GM23248 (cell line): ENCODE measurements at regions not wholly inside any gene's neighbourhood (a gene's known extent, or its start where the extent isn't known, plus 50 kb on each side); places are given as distances from the start of the nearest gene placed in this dataset.
"Not testable (repeated sequence)": the region's sequence is repeated elsewhere in the genome, so short reads cannot be mapped to it uniquely, and the experiment has no call there.

Source experiments
- DNase-seq: peaks from one replicate; pipeline ENCODE4 v3.0.0-alpha.2; 2015
- H2AFZ ChIP-seq: fragments of 200-600 bp; sonication (generic); 2 replicates; pipeline ENCODE4 v1.6.1; 2016; ENCODE audit warnings: antibody characterized with exemption
- H3F3A ChIP-seq: fragments of 200-600 bp; sonication (generic); 2 replicates; pipeline ENCODE4 v1.6.1; 2016; ENCODE audit warnings: mild to moderate bottlenecking, antibody characterized with exemption, mixed run types; ENCODE audit not compliant: insufficient read depth
- H3K27ac ChIP-seq: fragments of 200-600 bp; sonication (generic); 2 replicates; pipeline ENCODE4 v1.5.1; 2016; ENCODE audit warnings: mild to moderate bottlenecking
- H3K27me3 ChIP-seq: fragments of 200-600 bp; sonication (generic); replicated peaks from 2 replicates; pipeline ENCODE4 v1.6.1; 2016; ENCODE audit warnings: mild to moderate bottlenecking; ENCODE audit not compliant: insufficient read depth
- H3K36me3 ChIP-seq: fragments of 200-600 bp; sonication (generic); 2 replicates; pipeline ENCODE4 v1.6.1; 2016; ENCODE audit warnings: low read depth, mild to moderate bottlenecking
- H3K4me1 ChIP-seq: fragments of 200-600 bp; sonication (generic); 2 replicates; pipeline ENCODE4 v1.6.1; 2016; ENCODE audit warnings: mild to moderate bottlenecking; ENCODE audit not compliant: insufficient read depth
- H3K4me2 ChIP-seq: fragments of 200-600 bp; sonication (generic); one replicate; pipeline ENCODE4 v1.6.1; 2016; ENCODE audit warnings: mild to moderate bottlenecking; ENCODE audit not compliant: unreplicated experiment
- H3K4me3 ChIP-seq: fragments of 200-600 bp; sonication (generic); 2 replicates; pipeline ENCODE4 v1.5.1; 2016; ENCODE audit warnings: mild to moderate bottlenecking
- H3K79me2 ChIP-seq: fragments of 200-600 bp; sonication (generic); 2 replicates; pipeline ENCODE4 v1.6.1; 2016; ENCODE audit warnings: mild to moderate bottlenecking; ENCODE audit not compliant: insufficient read depth
- H3K9ac ChIP-seq: fragments of 200-600 bp; sonication (generic); 2 replicates; pipeline ENCODE4 v1.6.1; 2016; ENCODE audit warnings: mild to moderate bottlenecking
- H3K9me2 ChIP-seq: fragments of 200-600 bp; sonication (generic); 2 replicates; pipeline ENCODE4 v1.6.1; 2016; ENCODE audit warnings: mixed run types, mild to moderate bottlenecking, moderate library complexity; ENCODE audit not compliant: insufficient read depth
- H3K9me3 ChIP-seq: fragments of 200-600 bp; sonication (generic); one replicate; pipeline ENCODE4 v1.6.1; 2017; ENCODE audit warnings: low read depth
- H4K20me1 ChIP-seq: fragments of 200-600 bp; sonication (generic); 2 replicates; pipeline ENCODE4 v1.6.0; 2016; ENCODE audit not compliant: insufficient read depth
- EZH2 ChIP-seq: fragments of 200-600 bp; sonication (generic); IDR thresholded peaks from 2 replicates; pipeline ENCODE4 v1.6.1; 2018; ENCODE audit warnings: antibody characterized with exemption, mild to moderate bottlenecking; ENCODE audit not compliant: insufficient read depth, poor library complexity, severe bottlenecking
- EZH2phosphoT487 ChIP-seq: fragments of 200-600 bp; sonication (generic); IDR thresholded peaks from 2 replicates; pipeline ENCODE4 v1.6.1; 2018; ENCODE audit warnings: antibody characterized with exemption, moderate library complexity, mild to moderate bottlenecking, low read depth; ENCODE audit not compliant: insufficient read depth
- WGBS, 2 experiments: methylation state at CpG; one replicate each; pipeline ENCODE4 v1.1.6; 2015 to 2017; ENCODE audit warnings: low lambda C conversion rate in 2 of 2, low coverage in 1 of 2; ENCODE audit errors: missing lambda C conversion rate in 2 of 2; 5-methylcytosine and 5-hydroxymethylcytosine counted together
- in situ Hi-C: fragments of 300-500 bp; cut with MboI; formaldehyde crosslinking; loops from 2 replicates; pipeline ENCODE4 v1.15.0; 2020

- Histone ChIP-seq H3K9me2 (no peaks in the 10 kb centered on the region), H3K9ac (no peak overlapping the region), H3K79me2 (no peaks in the 10 kb centered on the region), H3K36me3 (no peaks in the 10 kb centered on the region), H3K4me1 (no peaks in the 10 kb centered on the region), H3K9me3 (no peaks in the 10 kb centered on the region), H4K20me1 (no peaks in the 10 kb centered on the region), H3K4me3 (no peak overlapping the region), H3F3A (no peaks in the 10 kb centered on the region), H2AFZ (no peak overlapping the region), H3K4me2 (no peak overlapping the region), H3K27me3 (no peaks in the 10 kb centered on the region; the same call in 1 of the 2 replicates), H3K27ac (no peak overlapping the region)
- no peak for DNase-seq
- 24 to 26% methylated on average over 3 of the region's 3 CpGs for WGBS, 2 experiments
- in situ Hi-C loops = no loop called here
- TF ChIP-seq EZH2 (no peak), EZH2phosphoT487 (no peak)
Measured at GRCh38 chr1:38152351-38153065, 105.9 kb upstream of the POU3F1 start.

GRCh38 chr1:38151399-38151798 lies 104.8 kb upstream of the POU3F1 start:
- no peak for DNase-seq
- in situ Hi-C loops = no loop called here
- Histone ChIP-seq H4K20me1 (no peaks in the 10 kb centered on the region), H3K27me3 (no peaks in the 10 kb centered on the region; the same call in 1 of the 2 replicates), H3K79me2 (no peaks in the 10 kb centered on the region), H3K27ac (no peak overlapping the region), H3F3A (no peaks in the 10 kb centered on the region), H2AFZ (no peak overlapping the region), H3K4me1 (no peaks in the 10 kb centered on the region), H3K36me3 (no peaks in the 10 kb centered on the region), H3K4me3 (no peak overlapping the region), H3K9me2 (no peaks in the 10 kb centered on the region), H3K4me2 (no peak overlapping the region), H3K9me3 (no peaks in the 10 kb centered on the region), H3K9ac (no peak overlapping the region)
- TF ChIP-seq EZH2 = no peak
- TF ChIP-seq EZH2phosphoT487 = no peak

DNA sequence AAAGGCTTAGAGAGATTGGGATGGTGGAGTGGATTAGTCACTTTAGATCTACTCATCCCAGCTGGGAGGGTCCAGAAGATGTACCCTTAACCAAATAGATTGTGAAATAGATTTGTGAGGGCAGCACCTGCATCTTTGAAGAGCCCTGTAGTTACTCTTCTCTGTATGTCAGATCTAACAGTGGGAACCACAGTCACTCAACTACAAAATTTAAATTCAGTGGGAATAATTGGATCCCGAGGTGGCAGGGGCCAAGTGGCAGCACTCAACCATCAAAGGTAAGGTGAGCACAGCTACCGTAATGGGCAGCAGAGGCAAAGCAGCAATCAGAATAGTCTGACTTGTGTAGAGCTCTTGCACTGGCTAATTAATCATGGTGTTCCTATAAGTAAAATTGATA lies 99.5 kb upstream of the POU3F1 start:
- 7 to 11% methylated on average over 2 of the region's 2 CpGs for WGBS, 2 experiments
- H3K4me3 ChIP-seq, H2AFZ ChIP-seq, H3K36me3 ChIP-seq, H3F3A ChIP-seq, H3K27ac ChIP-seq, H4K20me1 ChIP-seq, H3K4me1 ChIP-seq, H3K9me2 ChIP-seq, H3K79me2 ChIP-seq, H3K4me2 ChIP-seq, DNase-seq, H3K9ac ChIP-seq, H3K9me3 ChIP-seq, in situ Hi-C loops: not testable (repeated sequence)
- H3K27me3 ChIP-seq = peaks cover 23% of the 10 kb centered on the region

DNA sequence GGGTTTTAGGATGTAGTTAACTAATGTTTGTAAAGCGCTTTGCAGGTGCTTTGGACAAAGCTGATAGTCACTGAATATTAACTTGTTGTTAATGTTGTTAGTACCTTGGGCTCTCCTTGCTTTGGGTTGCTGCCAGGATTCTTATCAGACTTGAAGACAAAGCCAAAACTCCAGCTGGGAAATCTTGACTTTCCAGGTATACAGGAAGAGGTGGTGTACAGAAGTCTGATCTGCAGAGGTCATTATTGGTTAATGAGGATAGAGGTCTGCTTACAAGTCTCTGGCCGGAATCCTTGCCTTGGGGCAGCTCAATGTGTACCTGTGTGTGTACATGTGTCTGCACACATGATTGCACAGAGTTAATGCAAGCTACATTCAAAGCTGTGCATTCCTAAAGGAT lies 96.0 kb upstream of the POU3F1 start:
- H3K27me3 ChIP-seq = peaks cover 32% of the 10 kb centered on the region
- no peak overlapping the region for H3K4me2 ChIP-seq
- in situ Hi-C loops = no loop called here
- no peak overlapping the region for H3K27ac ChIP-seq
- H3K9me2 ChIP-seq = no peaks in the 10 kb centered on the region
- H2AFZ ChIP-seq = no peak overlapping the region
- no peaks in the 10 kb centered on the region for H3K9me3 ChIP-seq
- DNase-seq = no peak
- peaks cover 10% of the 10 kb centered on the region; the same call in 1 of the 2 replicates for H3K4me1 ChIP-seq
- no peaks in the 10 kb centered on the region for H4K20me1 ChIP-seq
- no peaks in the 10 kb centered on the region for H3K79me2 ChIP-seq
- H3F3A ChIP-seq = peaks cover 6% of the 10 kb centered on the region; the same call in 1 of the 2 replicates
- TF ChIP-seq EZH2 (no peak), EZH2phosphoT487 (no peak)
- H3K36me3 ChIP-seq = no peaks in the 10 kb centered on the region
- H3K4me3 ChIP-seq = no peak overlapping the region
- WGBS, 2 experiments = 29 to 41% methylated on average over 2 of the region's 2 CpGs
- H3K9ac ChIP-seq = no peak overlapping the region

GRCh38 chr1:38141483-38141882 lies 94.9 kb upstream of the POU3F1 start:
- peaks cover 10% of the 10 kb centered on the region; the same call in 1 of the 2 replicates for H3K4me1 ChIP-seq
- H3K9ac ChIP-seq = no peak overlapping the region
- H3K79me2 ChIP-seq = no peaks in the 10 kb centered on the region
- no peaks in the 10 kb centered on the region for H3K9me3 ChIP-seq
- peaks cover 36% of the 10 kb centered on the region for H3K27me3 ChIP-seq
- H3K9me2 ChIP-seq = no peaks in the 10 kb centered on the region
- no peaks in the 10 kb centered on the region for H3K36me3 ChIP-seq
- peaks cover 6% of the 10 kb centered on the region; the same call in 1 of the 2 replicates for H3F3A ChIP-seq
- H3K4me2 ChIP-seq = no peak overlapping the region
- no peak overlapping the region for H3K4me3 ChIP-seq
- H4K20me1 ChIP-seq = no peaks in the 10 kb centered on the region
- DNase-seq = no peak
- WGBS, 2 experiments = 11 to 16% methylated on average over 3 of the region's 3 CpGs
- H2AFZ ChIP-seq = no peak overlapping the region
- in situ Hi-C loops = no loop called here
- no peak overlapping the region for H3K27ac ChIP-seq
- TF ChIP-seq EZH2phosphoT487 (no peak), EZH2 (no peak)
